NK-92 treated with Interleukin-12 subunit alpha and Interleukin-12 subunit beta, amount 100 ng/mL, for 24 hours (cell line): ENCODE measurements at regions not wholly inside any gene's neighbourhood (a gene's known extent, or its start where the extent isn't known, plus 50 kb on each side); places are given as distances from the start of the nearest gene placed in this dataset.

Experiments used
- DNase-seq: peaks from one replicate; lab custom pipeline; 2025; lab: John Stamatoyannopoulos, UW

DNA sequence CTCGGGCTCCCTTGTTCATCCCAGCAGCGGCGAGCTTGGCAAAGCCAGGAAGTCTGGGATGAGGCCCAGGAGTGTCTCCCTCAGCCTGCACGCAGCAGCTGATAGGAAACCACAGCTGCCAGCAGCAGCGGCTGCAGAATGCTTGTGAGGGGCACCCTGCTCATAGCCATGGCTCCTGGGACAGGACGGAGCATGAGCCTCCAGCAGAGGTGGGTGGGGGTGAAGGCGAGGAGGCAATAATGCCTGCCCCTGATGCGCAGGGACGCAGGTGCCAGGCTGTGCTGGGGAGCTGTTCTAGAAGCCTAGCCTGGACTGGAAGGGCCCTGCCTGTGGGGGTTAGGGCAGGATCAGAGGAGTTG is 157.9 kb downstream of the CD83 start:
- DNase-seq, result no peak

DNA sequence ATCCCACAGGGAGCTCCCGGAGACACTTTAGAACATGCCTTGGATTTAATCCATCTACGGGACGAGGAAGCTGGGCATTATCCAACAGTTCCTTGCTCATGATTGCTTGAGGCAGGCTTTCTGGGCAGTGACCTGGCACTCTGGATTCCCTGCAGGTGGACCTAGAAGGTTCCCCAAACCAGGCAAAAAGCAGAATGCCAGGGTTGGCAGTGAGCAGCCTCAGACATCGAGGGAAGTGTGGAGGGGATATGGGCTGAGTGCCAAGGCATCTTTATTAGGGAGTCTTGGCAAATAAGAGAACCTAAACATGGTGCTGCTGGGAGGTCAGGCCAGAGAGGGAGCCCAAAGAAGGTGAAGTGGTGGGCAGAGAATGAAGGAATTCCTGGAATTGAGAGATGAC is 158.5 kb downstream of the CD83 start:
- no peak for DNase-seq

DNA sequence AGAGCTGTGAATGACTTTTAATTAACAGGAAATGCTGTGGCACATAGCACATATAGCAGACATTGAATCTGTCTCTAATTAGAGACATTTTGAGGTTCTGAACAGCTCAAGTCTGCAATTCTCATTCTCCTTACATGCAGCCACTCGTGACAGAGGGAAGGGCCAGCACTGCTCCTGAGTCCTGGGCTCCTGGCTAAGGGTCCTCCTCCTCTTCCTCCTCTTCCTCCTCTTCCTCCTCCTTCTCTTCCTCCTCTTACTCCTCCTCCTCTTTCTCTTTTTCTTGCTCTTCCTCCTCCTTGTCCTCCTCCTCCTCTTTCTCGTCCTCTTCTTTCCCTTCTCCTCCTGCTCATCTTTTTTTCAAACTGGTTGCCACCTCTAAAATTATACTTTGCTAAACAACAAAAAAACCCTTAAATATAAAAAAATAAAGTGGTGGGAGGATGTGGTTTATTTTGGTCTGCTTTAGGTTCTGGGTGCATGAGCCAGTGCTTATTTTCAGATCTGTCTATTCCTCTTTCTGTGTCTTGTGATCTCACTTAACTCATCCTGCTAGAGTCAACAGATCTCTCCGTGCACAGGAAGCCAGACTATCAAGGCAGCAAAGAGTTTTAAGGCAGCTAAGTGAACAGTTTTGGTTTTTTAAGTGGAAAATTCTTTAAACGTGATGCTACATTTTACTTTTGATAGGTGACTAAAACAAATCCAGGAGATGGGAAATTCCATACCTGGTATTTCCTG is 159.3 kb downstream of the CD83 start:
- no peak for DNase-seq

DNA sequence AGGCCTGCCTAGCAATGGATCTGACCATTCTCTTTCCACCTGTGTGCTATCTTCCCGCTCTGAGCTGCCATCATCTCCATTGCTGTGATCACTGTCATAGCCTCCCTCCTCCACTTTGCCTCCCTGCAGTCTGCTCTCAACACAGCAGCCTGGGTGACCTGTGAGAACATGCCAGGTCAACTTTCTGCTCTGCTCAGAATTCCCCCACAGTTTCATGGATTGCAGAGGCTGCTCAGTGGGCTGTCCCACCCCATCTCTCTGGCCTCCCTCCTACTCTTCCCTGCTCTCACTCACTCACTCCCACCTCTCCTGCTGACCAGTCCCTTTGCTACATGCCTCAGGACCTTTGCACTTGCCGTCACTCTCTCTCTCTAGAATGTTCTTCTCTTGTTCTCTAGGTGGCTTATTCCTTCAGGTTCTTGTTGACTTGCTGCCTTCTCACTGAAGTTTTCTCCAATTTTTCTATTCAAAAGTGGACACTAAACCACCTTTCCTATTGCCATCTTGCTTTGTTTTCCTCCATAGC is 159.9 kb downstream of the CD83 start:
- DNase-seq, result no peak

DNA sequence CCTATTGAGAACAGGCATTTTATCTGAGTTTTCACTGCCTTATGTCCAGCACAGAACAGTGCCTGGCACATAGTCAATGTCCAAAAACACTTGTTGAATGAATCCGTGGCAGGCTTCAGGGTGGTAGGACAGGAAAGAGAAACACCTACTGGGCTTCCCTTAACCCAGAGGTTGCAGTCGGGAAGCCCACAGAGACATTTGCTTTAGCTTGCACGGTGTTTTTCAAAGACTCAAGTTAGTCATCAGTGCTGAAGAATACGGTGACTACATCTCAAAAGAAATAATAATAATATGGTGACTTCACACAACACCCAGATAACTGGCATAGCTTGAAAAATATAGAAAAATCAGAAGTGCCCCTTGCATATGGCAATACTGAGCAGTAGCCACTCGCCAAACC is 160.4 kb downstream of the CD83 start:
- no peak for DNase-seq

DNA sequence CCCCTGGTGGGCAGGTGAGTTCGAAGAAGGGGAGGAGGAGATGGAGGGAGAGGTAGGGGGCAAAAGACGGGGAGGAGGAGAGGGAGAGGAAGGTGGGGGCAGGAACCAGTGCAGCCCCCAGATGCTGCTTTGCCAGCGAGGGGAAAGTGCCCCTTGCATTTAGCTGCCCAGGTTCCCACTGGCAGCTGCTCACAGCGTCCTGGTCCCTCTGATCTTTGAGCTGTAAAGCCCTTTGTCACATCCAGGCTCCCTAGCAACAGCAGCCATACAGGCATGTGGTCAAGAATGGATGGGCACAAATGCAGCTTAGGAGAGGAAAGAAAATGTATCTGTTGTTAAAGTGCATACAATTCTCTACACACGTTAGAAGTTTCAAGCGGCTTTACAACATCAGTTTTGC is 160.9 kb downstream of the CD83 start:
- DNase-seq, result no peak

DNA sequence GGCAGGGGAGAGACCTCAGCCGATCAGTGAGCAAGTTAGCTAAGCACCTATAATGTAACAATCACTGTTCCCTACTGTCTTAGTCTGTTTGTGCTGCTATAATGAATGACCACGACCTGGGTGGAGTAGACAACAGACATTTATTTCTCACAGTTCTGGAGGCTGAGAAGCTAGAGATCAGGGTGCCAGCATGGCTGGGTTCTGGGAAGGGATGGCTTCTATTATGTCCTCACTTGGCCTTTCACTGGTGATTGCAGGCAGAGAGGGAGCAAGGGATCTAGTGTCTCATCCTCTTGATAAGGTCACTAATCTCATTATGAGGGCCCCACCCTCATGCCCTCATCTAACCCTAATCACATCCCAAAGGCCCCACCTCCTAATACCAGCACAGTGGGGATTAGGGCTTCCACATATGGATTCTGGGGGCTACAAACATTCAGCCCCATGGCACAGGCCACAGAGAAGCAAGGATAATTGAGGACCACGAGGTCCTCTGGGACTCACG is 162.5 kb downstream of the CD83 start:
- DNase-seq, result no peak

DNA sequence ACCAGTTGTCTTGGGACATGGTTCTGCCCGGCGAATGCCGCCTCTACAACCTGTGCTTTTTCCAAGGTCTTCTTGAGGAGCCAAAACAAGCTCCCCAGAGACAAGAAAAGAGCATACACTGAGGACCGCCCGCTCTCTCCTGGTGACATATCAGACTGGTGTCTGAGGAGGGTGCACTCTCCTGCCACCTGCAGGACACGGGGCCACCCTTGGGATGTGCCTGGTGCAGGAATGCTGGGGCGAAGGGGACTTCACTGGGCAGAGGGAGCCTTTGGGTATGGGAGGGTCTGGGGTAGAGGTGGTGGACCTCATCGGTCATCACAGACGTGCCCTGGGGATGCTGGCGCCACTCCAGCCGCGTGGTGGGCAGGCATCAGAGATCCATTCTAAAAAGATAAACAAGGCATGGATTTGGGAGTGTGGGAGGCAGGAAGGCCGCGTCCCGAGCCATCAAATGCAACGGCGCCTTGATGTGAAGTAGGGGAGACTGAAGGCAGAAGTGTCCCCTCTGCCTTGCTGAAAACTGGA is 163.3 kb downstream of the CD83 start:
- no peak for DNase-seq

DNA sequence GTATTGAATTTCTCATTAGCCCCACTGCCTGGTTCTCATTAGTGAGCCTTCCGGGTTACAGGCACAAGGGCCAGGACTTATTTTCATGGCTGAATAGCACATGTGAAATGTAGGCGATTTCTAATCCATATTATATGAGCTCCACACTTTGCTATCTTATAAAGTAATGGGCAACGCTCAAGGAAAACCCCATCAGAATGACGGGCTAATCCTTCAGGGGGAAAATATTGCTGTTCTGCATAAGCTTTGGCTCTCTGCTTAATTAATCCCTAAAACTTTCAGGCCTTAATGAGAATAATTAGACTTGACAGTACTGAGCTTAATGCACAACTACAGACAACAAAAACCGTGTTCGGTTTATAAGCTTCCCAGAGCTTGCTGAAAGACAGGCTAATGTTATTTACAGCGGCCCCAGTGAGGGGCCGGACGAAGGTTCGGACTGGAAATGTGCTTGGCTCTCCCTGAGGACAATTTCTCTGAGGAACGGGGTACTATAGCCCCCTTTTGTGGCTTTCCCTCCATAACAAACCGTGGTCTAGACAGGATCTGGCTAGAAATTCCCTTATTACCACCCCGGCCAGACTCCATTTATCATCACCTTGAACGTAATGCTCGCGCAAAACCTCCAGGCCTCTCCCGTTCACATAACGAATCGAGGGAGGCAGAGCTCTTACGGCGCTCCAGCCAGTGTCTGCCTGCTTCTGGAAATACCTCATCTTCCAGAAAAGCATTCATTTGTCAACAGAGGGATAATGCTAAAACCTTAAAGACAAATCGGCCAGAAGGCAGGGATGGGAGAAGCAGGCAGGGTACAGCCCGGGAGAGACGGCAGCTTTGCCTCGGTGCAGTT is 164.5 kb downstream of the CD83 start:
- no peak for DNase-seq

DNA sequence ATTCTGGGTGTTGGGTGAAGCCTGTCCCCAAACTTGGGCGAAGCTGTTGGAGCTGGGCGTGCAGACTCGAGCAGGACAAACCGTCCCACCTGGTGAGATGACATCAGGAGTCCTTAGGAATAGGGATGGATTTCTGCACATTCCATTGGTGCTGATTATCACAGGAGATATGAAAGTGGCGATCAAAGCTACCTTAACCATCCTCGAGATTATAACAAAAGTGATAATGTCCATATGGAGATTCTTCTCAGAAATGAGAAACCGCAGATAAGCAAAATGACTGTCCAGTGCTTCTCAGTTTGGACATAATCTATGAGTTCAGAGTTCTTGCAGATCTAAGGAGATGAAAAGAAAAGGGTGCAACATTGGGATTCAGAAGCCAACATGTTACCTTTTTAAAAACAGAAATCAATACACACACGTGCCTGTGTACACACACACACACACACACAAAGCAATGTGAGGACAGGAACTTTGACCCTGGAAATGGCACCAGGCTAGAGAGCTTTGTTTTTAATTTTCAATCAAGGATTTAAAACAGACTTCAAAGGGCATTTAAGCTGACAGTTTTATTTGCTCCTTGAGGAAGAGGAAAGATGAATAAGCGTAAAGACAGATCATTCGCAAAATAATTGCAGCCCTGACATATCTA is 165.4 kb downstream of the CD83 start:
- no peak for DNase-seq

DNA sequence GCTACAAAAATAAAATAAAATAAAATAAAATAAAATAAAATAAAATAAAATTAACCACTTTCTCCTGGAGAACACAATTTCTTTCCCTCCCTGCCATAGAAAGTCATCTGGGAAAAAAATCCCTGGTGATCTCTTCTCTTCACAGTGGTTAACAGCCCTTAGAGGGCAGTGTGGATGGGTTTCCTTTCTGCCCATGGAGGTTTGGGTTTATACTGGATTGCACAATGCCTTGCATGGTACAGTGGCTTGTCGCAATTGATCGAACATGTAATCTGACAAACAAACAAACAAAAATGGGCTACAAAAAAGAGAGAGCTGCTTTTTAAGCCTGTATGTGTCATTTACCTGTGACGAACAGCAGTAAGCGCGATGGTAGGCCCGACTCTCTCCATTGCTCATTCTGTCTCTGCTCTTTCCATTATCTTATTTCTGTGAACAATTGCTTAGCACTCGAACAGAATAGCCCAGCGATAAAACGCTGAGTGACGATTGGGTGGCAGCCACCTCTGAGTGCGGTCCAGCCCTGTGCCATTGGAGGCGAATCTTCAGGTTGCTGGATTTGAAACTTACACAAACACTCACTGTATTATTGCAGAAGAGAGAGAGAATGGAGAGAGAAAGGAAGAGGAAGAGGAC is 166.1 kb downstream of the CD83 start:
- no peak for DNase-seq

DNA sequence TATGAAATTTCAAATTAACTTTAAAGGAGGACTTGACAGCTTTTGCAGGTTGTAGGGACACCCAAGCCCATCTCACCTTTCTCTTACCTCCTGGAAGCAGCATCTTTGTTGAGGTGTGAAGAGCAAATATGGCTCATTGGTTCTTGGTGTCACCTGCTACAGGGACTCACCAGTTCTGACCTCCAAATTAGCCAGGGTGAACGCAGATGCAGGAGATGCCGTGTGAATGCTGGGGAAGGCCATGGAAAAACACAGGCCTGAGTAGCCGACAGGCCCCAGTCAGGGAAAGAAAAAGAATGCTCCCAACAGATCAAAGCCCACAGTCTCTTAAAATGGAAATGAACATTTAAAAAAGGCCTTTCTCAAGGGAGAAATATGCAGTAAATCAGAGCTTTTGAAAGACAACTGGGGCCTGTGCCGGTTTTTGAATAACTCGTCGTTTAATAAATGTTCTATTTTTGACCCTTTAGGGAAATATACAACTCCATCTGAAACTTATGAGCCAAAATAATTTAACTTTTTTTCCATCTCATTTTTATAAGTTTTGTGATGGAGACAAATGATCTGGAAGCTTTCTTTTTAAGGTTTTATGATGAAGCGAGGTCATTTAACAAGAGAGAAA is 167.5 kb downstream of the CD83 start:
- no peak for DNase-seq

DNA sequence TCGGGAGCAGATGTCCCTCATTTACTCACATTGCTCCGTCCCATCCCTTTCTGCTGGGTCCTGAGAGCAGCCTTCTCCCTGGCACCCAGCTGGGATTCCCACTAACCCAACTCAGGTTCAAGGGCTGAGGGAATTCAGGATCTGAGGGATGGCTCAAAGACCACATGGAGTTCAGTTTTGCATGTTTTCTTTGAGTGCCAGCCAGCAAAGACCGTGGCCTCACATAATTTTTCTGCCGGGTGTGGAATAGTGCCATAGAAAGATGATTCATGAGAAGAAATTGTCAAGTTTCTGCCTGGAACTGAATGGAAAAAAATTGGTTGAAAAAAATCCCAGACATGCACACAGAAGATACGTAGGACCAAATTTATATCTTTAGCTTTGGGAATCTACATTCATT is 168.6 kb downstream of the CD83 start:
- no peak for DNase-seq

DNA sequence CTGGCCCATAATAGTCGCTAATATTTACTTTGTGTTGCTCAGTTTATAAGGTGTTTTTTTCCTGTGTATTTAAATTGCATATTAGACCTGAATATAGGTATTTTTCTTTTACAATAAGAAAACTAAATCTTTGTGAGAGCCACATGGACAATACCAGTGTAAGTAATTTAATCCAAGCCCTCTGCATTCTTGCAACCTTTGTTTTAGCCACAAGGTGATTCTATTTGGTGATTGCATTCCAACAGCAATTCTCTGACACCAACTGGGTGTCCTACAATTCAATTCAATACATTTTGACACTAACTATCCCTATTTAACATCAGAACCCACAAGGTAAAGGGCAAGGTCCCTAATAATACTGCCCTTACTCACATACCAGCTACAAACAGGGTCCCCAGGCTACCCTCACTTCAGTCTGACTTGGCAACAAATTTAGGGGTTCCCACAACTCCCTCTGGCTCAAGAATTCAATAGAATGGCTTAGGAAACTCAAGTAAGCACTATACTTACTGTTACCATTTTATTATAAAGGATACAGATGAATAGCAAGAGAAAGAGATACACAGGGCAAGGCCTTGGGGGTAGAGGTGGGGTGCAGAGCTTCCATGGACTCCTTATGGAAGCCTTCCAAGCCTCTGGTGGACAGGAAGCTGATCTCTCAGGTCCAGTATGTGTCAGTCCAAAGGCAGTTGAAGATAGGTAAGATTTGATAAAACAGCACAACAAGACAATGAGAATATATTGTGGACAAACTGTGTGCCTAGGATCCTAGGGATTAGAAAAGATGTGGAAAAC is 169.3 kb downstream of the CD83 start:
- no peak for DNase-seq

DNA sequence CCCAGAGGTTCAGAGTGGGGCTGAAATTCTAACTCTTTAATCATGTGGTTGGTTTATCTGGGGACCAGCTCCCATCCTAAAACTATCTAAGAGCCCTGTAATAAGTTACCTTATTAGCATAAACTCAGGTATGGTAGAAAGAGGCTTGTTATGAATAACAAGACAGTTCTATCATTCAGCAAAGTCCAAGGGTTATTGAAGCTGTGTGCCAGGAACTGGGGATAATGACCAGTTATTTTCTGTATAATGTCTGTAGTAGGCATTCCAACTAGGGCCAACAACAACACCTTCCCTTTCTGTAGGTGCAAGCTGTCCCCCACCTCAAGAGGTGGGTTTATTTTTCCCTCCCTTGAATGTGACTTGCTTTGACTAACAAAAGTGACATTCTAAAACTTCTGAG is 170.1 kb downstream of the CD83 start:
- no peak for DNase-seq

DNA sequence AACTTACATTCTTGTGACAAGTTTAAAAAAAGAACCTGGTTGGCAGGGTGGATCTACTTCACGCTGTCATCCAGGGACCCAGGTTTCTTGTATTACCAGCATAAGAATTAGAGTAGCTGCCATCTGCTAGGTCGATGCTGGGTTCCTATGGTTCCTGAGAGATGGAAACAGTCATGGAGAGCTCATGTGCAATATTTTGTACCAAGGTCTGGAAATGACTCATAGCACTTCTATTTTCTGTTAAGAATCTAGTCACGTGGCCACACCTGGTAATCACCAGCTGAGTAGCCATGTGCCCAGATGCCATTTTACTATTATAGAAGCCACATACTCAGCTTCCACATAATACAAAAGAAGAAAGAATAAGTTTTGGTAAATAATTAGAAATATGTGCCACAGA is 171.3 kb downstream of the CD83 start:
- no peak for DNase-seq

DNA sequence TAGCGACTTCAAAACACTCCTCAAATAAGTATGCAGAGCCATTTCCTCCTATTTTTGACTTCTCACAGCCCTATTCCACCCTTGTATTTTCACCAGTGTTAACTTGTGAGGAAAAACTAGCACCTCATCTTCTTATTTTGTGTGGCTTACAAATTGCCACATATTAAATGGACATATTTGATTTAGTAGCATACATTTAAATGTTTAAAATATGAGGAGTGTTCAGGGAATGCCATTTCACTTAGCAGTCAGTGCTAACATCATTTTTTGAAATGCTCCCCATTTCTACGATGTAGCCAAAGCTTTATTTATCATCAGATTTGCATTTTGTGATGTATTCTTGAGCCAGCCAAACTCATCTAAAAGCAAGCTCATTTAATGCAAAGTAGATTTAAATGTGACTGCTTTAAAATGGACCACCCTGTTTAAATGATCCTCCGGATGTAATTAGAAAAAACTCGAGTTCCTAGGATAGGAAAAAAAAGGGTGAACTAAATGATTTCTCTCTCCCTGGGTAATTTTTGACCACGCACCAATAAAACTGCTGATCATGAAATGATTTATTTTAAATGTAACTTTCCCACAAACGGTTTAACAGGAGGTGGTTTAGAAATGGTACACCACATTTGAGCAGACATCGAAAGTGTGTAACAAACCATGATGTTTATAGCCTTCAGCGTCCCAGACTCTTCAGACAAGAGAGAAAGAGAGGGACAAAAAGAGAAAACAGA is 172.6 kb downstream of the CD83 start:
- no peak for DNase-seq

DNA sequence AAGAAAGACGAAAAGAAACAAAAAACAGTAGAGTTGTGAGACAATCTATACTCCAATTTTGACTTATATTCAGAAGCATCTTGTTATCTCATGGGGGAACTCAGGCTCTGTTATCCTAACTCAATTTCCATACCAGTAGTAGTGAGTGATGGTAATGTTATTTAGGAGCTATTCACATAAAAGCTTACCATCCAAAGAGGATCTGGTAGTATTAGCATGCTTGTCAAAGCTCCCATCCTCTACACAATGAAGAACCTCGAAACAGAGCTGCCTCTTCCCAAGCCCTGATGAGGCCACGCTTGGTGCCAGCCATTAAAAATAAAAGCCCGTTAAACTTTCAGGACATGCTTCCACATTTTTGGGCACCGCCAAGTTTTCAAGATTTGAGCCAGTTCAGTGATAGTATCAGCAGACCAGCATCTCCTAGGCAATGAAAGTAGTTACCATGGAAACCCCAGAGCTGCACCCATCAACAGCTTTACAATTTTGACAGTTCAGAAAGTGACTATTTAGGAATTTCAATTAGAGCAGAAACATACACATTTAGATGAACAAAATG is 173.3 kb downstream of the CD83 start:
- DNase-seq, result no peak

DNA sequence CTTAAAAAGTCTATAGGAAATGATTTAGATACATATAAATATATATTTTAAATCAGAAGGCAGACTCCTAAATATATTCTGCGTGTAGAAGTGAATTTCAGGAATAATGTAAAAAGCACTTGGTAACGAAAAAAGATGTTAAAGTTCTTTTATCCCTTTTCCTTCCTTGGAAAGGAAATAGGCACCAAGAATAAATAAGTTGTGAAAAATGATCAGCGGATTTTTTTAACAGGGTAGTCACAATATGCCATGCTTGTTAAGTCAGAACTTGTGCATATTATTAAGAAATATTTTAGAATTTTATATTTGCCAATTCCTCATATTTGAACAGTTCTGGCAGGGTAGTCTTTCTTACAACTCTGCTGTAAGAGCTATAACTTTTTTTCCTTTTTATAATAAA is 173.8 kb downstream of the CD83 start:
- DNase-seq, result no peak

DNA sequence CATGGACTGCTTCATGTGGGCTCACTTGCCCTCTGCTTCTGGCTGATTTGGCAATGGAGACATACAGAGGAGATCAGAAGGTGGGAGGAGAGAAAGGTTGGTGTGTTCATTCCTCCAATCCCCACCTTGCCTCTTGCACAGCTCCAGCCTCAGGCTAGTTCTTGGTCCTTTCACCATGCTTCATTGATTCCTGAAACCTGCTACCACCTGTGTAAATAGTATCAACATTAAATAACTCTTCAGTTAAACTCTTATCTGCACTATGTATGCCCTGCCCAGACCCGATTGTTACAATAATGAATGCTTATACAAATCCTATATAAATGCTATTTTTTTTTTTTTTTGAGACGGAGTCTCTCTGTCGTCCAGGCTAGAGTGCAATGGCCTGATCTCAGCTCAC is 174.5 kb downstream of the CD83 start:
- no peak for DNase-seq
